Epithelial cell of esophagus (primary cell): ENCODE measurements at regions not wholly inside any gene's neighbourhood (a gene's known extent, or its start where the extent isn't known, plus 50 kb on each side); places are given as distances from the start of the nearest gene placed in this dataset.

ENCODE experiments used
- DNase-seq: peaks from one replicate; pipeline ENCODE4 v3.0.0; 2010; ENCODE audit warnings: low read depth
- H3K4me3 ChIP-seq: 2 replicates; pipeline ENCODE4 v1.5.1; 2011; ENCODE audit warnings: mild to moderate bottlenecking, low read length, control low read depth
- TF ChIP-seq, protein P1 (sequence below): IDR thresholded peaks from 2 replicates; pipeline ENCODE4 v1.5.1; 2011; ENCODE audit warnings: low read depth, mild to moderate bottlenecking, low read length, control low read depth, inconsistent platforms; ENCODE audit not compliant: insufficient read depth; ENCODE audit errors: missing control alignments

- no peak for DNase-seq
- TF ChIP-seq, protein P1, sequence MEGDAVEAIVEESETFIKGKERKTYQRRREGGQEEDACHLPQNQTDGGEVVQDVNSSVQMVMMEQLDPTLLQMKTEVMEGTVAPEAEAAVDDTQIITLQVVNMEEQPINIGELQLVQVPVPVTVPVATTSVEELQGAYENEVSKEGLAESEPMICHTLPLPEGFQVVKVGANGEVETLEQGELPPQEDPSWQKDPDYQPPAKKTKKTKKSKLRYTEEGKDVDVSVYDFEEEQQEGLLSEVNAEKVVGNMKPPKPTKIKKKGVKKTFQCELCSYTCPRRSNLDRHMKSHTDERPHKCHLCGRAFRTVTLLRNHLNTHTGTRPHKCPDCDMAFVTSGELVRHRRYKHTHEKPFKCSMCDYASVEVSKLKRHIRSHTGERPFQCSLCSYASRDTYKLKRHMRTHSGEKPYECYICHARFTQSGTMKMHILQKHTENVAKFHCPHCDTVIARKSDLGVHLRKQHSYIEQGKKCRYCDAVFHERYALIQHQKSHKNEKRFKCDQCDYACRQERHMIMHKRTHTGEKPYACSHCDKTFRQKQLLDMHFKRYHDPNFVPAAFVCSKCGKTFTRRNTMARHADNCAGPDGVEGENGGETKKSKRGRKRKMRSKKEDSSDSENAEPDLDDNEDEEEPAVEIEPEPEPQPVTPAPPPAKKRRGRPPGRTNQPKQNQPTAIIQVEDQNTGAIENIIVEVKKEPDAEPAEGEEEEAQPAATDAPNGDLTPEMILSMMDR, result no peak
- H3K4me3 ChIP-seq, result no peak overlapping the region
Observed at GRCh38 chr11:79860336-79860735, 419.5 kb upstream of the TENM4 start.

DNA sequence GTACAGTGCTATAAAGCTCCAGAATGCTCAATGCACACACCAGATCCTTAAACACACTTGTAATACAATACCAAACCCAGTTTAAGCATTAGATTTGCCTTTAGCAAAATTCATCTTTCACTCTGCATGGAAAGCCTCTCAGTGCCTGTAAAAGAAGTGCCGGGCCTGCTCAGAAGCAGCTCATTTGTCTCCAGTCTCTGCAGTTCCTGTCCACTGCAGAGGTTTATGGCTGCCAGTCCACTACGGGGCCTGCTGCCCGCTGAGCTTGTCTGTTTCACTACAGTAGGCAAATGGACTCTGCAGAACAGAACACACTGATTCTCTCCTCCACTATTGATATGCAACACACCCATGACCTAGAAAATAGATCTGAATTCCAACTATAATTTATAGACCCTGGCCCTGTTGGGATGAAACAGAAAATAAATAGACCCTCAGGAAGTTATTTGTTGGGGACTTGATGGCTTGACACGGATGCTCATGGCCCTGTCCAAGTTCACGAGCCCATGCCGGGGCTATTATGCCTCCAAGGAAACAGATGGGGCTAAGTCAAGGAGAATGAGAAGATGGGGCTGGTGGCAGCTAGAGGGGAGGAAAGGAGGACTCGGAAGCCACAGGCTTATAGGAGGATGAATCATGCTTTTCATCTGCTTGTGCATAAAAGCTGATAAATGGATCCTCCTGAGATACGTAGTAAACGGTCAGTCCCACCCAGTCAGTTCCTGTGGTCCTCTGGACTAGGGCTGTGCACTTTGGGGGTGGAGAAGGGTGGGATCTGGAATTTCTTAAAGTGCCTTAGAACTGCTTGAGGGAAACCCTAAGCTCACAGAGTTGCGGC lies 416.8 kb upstream of the TENM4 start:
- DNase-seq, result no peak
- H3K4me3 ChIP-seq, result no peak overlapping the region
- TF ChIP-seq, protein P1, result no peak

- no peak overlapping the region for H3K4me3 ChIP-seq
- DNase-seq, result no peak
- TF ChIP-seq, protein P1, result no peak
Observed at GRCh38 chr11:79852176-79852575, 411.3 kb upstream of the TENM4 start.

DNA sequence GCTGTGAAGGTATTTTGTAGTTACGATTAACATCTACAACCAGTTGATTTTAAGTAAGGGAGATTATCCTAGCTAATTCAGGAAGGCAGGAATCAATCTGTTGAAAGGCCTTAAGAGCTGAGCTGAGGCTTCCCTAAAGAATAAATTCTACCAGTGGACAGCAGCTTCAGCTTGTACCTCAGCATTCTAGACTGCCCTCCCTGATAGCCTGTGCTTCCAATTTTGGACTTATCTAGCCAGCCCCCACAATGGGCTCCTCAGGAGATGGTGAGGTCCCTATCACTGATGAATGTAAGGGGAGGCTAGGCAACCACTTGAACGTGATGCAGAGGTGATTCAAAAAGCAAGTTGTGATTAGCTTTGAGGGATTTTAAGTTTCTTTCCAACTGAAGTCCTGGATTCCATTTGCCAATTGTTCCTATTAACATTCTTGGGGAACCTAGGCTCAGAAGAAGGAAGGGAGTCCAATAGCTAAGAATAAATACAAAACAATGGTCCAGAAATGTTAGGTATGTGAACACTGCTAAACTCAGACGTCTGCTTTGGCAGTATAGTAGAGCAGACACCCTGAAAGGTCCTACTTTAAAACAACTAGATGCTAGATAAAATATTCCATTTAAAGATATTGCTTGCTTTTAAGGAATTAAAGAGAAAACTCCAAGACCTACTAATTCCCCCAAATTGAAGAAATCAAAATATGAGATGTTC lies 404.3 kb upstream of the TENM4 start:
- TF ChIP-seq, protein P1, result no peak
- no peak overlapping the region for H3K4me3 ChIP-seq
- DNase-seq, result no peak

GRCh38 chr11:79834015-79834414 lies 393.2 kb upstream of the TENM4 start:
- TF ChIP-seq, protein P1, result no peak
- H3K4me3 ChIP-seq, result no peak overlapping the region
- peak; percentile 61 for DNase-seq

DNA sequence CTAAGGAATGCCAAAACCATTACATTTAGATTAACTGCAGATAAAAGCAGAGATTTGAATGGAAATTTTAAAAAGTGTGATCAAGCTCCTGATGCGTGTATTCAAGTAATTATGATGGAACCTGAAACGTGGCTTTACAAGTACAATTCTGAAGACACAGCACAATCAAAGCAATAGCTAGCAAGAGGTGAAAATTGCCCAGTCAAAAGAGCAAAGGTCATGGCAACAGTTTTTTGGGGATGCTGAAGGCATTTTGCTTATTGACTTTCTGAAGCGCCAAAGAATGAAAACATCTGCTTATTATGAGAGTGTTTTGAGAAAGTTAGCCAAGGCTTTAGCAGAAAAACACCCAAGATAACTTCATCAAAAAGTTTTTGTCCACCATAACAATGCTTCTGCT lies 389.6 kb upstream of the TENM4 start:
- DNase-seq, result no peak
- H3K4me3 ChIP-seq, result no peak overlapping the region
- TF ChIP-seq, protein P1, result no peak

GRCh38 chr11:79829891-79830290 lies 389.1 kb upstream of the TENM4 start:
- TF ChIP-seq, protein P1, result no peak
- no peak overlapping the region for H3K4me3 ChIP-seq
- peak; percentile 13 for DNase-seq
